WI38 (cell line): ENCODE measurements at regions not wholly inside any gene's neighbourhood (a gene's known extent, or its start where the extent isn't known, plus 50 kb on each side); places are given as distances from the start of the nearest gene placed in this dataset.

Source experiments
- H3K4me3 ChIP-seq: 2 replicates; pipeline ENCODE4 v1.5.1; 2011; ENCODE audit warnings: low read depth, mild to moderate bottlenecking, control low read depth, low read length
- CTCF ChIP-seq: IDR thresholded peaks from 2 replicates; pipeline ENCODE4 v1.5.1; 2012; ENCODE audit warnings: low read depth, mild to moderate bottlenecking, control low read depth, low read length

DNA sequence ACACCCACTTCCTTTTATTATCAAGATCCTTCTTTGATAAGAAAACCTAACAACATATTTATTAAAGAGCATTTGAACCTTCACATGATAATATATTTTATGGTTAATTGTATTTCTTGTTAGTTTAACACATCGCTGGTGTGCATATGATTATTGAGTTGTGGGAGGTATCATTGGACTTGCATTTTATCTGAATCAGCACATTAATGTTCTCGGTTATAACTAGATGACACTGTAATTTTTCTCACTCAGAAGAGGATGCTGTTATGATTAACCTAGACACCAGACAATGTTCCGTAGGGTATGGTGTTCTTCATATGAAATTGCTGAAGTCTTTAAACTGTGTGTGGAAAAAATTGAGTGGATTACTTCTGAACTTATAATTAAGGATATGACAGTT lies 1188.3 kb upstream of the EPHA6 start:
- no peak overlapping the region for H3K4me3 ChIP-seq
- no peak for TF ChIP-seq CTCF

GRCh38 chr3:95627293-95627692 lies 1187.1 kb upstream of the EPHA6 start:
- TF ChIP-seq CTCF: no peak
- H3K4me3 ChIP-seq: no peak overlapping the region

- H3K4me3 ChIP-seq: no peak overlapping the region
- TF ChIP-seq CTCF: no peak
Observed at GRCh38 chr3:95627697-95628096, 1186.7 kb upstream of the EPHA6 start.

DNA sequence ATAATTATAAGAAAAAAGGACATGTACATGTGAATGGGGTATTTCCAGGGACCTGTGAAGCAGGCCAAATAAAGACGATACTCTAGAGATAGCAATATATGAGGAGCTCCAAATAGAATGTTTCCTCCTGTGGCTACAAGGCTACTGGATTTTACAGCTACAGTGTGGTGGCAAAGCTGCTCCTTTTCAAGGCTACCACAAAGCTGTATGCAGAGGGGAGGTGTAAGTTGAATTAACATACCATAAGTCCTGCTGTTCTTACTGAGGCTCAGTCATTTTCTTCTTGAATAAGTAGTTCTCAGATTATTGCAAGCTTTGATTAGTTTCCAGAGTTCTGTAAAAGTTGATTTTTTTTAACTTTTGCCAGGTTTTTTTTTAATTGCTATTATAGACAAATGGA lies 1184.6 kb upstream of the EPHA6 start:
- no peak overlapping the region for H3K4me3 ChIP-seq
- TF ChIP-seq CTCF: no peak

- no peak overlapping the region for H3K4me3 ChIP-seq
- TF ChIP-seq CTCF: no peak
Observed at GRCh38 chr3:95645291-95645690, 1169.1 kb upstream of the EPHA6 start.

DNA sequence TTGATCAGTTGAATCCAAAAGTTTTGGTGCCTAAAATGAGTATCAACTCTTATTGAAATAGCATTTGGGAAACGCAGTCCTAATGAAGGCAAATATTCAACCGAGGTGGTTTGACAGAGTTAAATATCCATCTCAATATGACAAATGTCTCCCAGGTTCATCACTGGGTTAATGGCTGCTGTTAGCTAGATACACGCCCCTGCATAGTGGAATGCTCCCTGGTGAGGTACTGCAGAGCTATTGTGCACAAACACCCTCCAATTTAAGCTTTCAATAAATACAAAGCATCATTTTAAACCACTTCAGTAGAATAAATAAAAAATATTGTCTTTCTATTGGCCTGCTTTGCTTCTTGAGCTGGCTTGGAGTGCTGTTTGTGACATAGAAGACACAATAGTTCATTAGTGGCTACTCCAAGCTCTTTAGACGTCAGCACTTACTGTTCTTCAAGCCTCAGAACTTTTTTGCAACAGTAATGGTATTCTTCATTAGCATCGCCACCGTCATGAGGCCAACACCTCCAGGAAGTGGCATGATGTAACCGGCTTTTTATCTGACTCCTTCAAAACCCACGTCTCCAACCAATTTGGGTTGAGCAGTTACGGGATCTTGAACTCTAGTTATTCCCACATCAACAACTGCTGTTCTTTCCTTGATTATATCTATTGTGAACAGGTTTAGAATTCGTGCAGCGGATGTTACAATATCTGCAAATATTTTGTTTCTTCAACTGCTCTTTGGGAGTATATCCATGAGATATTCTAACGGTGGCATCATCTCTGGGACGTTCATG lies 1159.6 kb upstream of the EPHA6 start:
- H3K4me3 ChIP-seq: no peak overlapping the region
- TF ChIP-seq CTCF: no peak

GRCh38 chr3:95655363-95655986 lies 1158.9 kb upstream of the EPHA6 start:
- TF ChIP-seq CTCF: no peak
- no peak overlapping the region for H3K4me3 ChIP-seq
